ENCODE measurements at regions not wholly inside any gene's neighbourhood (a gene's known extent, or its start where the extent isn't known, plus 50 kb on each side); places are given as distances from the start of the nearest gene placed in this dataset.

- TF ChIP-seq CTCF (IDR thresholded peaks at IDR 0.05; ENCODE audit: control extremely low read depth in 1 of 3, insufficient read depth in 1 of 3, low read depth in 1 of 3, low read length in 3 of 3) (peak; percentile 77 to 88 (median 83)), JUND (IDR thresholded peaks at IDR 0.05; ENCODE audit: low read length) (no peak), RXRA (IDR thresholded peaks at IDR 0.05; ENCODE audit: insufficient read depth, low read depth, low read length) (no peak), KDM5A (IDR thresholded peaks at IDR 0.05; ENCODE audit: low read length) (no peak), CHD1 (IDR thresholded peaks at IDR 0.05; ENCODE audit: low read depth, low read length) (no peak)
- TF ChIP-seq, protein P1, sequence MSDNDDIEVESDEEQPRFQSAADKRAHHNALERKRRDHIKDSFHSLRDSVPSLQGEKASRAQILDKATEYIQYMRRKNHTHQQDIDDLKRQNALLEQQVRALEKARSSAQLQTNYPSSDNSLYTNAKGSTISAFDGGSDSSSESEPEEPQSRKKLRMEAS (IDR thresholded peaks at IDR 0.05), result no peak
These were observed 324.9 kb upstream of the IRX4 start (continued) for GRCh38 chr5:2207416-2208238.

Data from H1 (cell line).